K562 (cell line): ENCODE measurements at regions not wholly inside any gene's neighbourhood (a gene's known extent, or its start where the extent isn't known, plus 50 kb on each side); places are given as distances from the start of the nearest gene placed in this dataset.

ENCODE experiments used
- ATAC-seq: fragments of 200-7000 bp; cut with Tn5 transposase; 3 replicates; pipeline ENCODE4 v1.9.1; 2020; ENCODE audit warnings: moderate library complexity
- BruUV-seq: library from RNA; stranded (reverse); fragments of 400-500 nt; replicated peaks from 2 replicates; lab custom pipeline; 2021; lab: Mats Ljungman, UMichigan
- CTCF ChIA-PET: fragments of 300-600 bp; formaldehyde crosslinking; extraction: SDS; loops from one replicate; lab custom pipeline; 2021; ENCODE audit warnings: low intra/inter-chr PET ratio; lab: Yijun Ruan, JAX
- POLR2A ChIA-PET: fragments of 300-600, 350-650 bp; sonication (Branson Sonifier 250); formaldehyde crosslinking; extraction: SDS; loops from one replicate; lab custom pipeline; 2021; ENCODE audit warnings: antibody characterized with exemption, inconsistent platforms; lab: Yijun Ruan, JAX
- DNase-seq, 4 experiments: peaks; one replicate each; pipeline versions ENCODE4 v3.0.0 to v3.0.0-alpha.2; 2011 to 2018; ENCODE audit warnings: low spot score in 3 of 4, mixed read lengths in 3 of 4; ENCODE audit errors: extremely low read depth in 1 of 4
- FAIRE-seq: peaks from 2 replicates; lab custom pipeline; 2011; peaks lifted over from hg19 to GRCh38; lab: Jason Lieb, UNC
- H2AFZ ChIP-seq: 2 replicates; pipeline ENCODE4 v1.6.0; 2011; ENCODE audit warnings: low read depth, low read length, control low read depth, inconsistent platforms
- H3K27ac ChIP-seq: fragments of 200-600 bp; 3 replicates; pipeline ENCODE4 v1.8.0; 2011; ENCODE audit warnings: low read depth, mild to moderate bottlenecking, control low read depth, inconsistent platforms, low read length, moderate library complexity, mixed read lengths; ENCODE audit errors: extremely low read depth
- H3K27me3 ChIP-seq, 2 experiments: fragments of 300-600 bp in 1 of 2; 2 replicates in 1 of 2; 3 replicates in 1 of 2; pipeline versions ENCODE4 v1.6.0 to v1.8.0; 2011; ENCODE audit warnings: inconsistent platforms in 2 of 2, low read length in 2 of 2, mild to moderate bottlenecking in 1 of 2, mixed read lengths in 1 of 2, moderate library complexity in 1 of 2; ENCODE audit not compliant: control insufficient read depth in 2 of 2, insufficient read depth in 2 of 2
- H3K36me3 ChIP-seq: fragments of 300-600 bp; 3 replicates; pipeline ENCODE4 v1.8.0; 2011; ENCODE audit warnings: mild to moderate bottlenecking, low read length, inconsistent platforms; ENCODE audit not compliant: control insufficient read depth, insufficient read depth
- H3K4me1 ChIP-seq, 2 experiments: fragments of 200-600 bp in 1 of 2; replicated peaks in 1 of 2; 2 replicates in 1 of 2; 3 replicates in 1 of 2; pipeline versions ENCODE4 v1.5.1 to v1.8.0; 2011; ENCODE audit warnings: inconsistent platforms in 2 of 2, low read length in 2 of 2, mild to moderate bottlenecking in 1 of 2, mixed read lengths in 1 of 2, moderate library complexity in 1 of 2; ENCODE audit not compliant: control insufficient read depth in 2 of 2, insufficient read depth in 2 of 2
- H3K4me2 ChIP-seq: 2 replicates; pipeline ENCODE4 v1.6.1; 2011; ENCODE audit warnings: low read length, control low read depth, inconsistent platforms, mixed read lengths; ENCODE audit not compliant: insufficient read depth
- H3K4me3 ChIP-seq: fragments of 200-600 bp; sonication (generic), shearing (Covaris generic); 2 replicates; pipeline ENCODE4 v1.5.1; 2016; ENCODE audit warnings: control low read depth, inconsistent platforms
- H3K79me2 ChIP-seq: fragments of 200-600 bp; 3 replicates; pipeline ENCODE4 v1.8.0; 2011; ENCODE audit warnings: low read length, inconsistent platforms; ENCODE audit not compliant: control insufficient read depth, insufficient read depth
- H3K9ac ChIP-seq, 2 experiments: 2 replicates each; pipeline versions ENCODE4 v1.6.0 to v1.6.1; 2011; ENCODE audit warnings: low read depth in 2 of 2, low read length in 2 of 2, control low read depth in 1 of 2, inconsistent platforms in 1 of 2, mild to moderate bottlenecking in 1 of 2, mixed read lengths in 1 of 2; ENCODE audit not compliant: insufficient read depth in 1 of 2
- H3K9me1 ChIP-seq: one replicate; pipeline ENCODE4 v1.6.0; 2011; ENCODE audit warnings: inconsistent platforms, mild to moderate bottlenecking, low read length, moderate library complexity; ENCODE audit not compliant: control insufficient read depth, insufficient read depth
- H3K9me3 ChIP-seq: replicated peaks from 2 replicates; pipeline ENCODE4 v1.5.1; 2011; ENCODE audit warnings: low read depth, low read length, inconsistent platforms; ENCODE audit not compliant: control insufficient read depth, insufficient read depth
- H4K20me1 ChIP-seq: replicated peaks from 2 replicates; pipeline ENCODE4 v1.6.1; 2011; ENCODE audit warnings: low read length, inconsistent platforms, mixed read lengths; ENCODE audit not compliant: control insufficient read depth, insufficient read depth
- EHMT2 ChIP-seq: fragments of 450-650 bp; IDR thresholded peaks from 2 replicates; pipeline ENCODE4 v1.6.1; 2018; ENCODE audit warnings: antibody characterized with exemption
- MIER1 ChIP-seq: fragments of 450-650 bp; IDR thresholded peaks from 2 replicates; pipeline ENCODE4 v1.6.1; 2016; ENCODE audit warnings: antibody characterized with exemption, mild to moderate bottlenecking, low read depth
- REST ChIP-seq, 2 experiments: fragments of 450-650 bp; formaldehyde crosslinking in 1 of 2; IDR thresholded peaks; 2 replicates each; pipeline versions ENCODE4 v1.4.0 to v1.6.1; 2014 to 2020; ENCODE audit warnings: mild to moderate bottlenecking in 2 of 2, borderline replicate concordance in 1 of 2, low read depth in 1 of 2
- SNRNP70 ChIP-seq: fragments of 200-400 bp; formaldehyde crosslinking; optimal IDR thresholded peaks from 2 replicates; pipeline ENCODE3; 2017; ENCODE audit warnings: low read depth, low read length
- WGBS: fragments of 100-300 bp; shearing (Covaris generic); methylation state at CpG from one replicate; pipeline ENCODE4 v1.1.6; 2016; ENCODE audit warnings: low coverage, mixed read lengths; ENCODE audit not compliant: insufficient coverage; ENCODE audit errors: missing lambda C conversion rate; 5-methylcytosine and 5-hydroxymethylcytosine counted together
- in situ Hi-C: fragments of 300-500 bp; cut with MboI; formaldehyde crosslinking; loops from 4 replicates; pipeline ENCODE4 v1.15.0; 2018; ENCODE audit warnings: inconsistent platforms, mixed read lengths
- intact Hi-C: fragments of 100-400 bp; cut with micrococcal nuclease; formaldehyde crosslinking; loops from 2 replicates; pipeline ENCODE4 v1.14.2; 2022

DNA sequence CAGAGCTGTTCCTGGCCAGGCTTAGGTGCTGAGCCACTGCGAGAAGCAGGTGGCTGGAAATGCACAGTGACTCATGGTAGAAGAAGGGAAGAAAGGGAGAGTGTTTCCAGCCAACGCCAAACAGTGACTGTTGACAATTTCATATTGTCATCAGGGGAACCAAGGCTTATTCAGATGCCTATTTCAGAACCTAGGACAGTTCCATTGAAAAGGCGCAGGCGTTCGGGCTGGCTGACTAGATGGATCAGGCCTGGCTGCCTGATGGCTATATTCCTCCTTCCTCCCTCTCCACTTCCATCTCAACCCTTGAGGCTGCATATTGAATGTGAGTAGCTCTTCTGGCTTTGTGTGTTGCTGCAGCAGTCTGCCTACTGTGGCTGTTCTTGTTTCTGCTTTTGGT lies 73.0 kb upstream of the FRMPD4 start:
- 2% methylated on average over 5 of the region's 5 CpGs for WGBS
- H3K9me3 ChIP-seq: no peaks in the 10 kb centered on the region
- DNase-seq: peak in 1 of 4 experiments; percentile 5
- in situ Hi-C loops (no loop called here), intact Hi-C loops (no loop called here)
- no peaks in the 10 kb centered on the region for H4K20me1 ChIP-seq
- H3K36me3 ChIP-seq: no peaks in the 10 kb centered on the region
- no peaks in the 10 kb centered on the region for H3K9me1 ChIP-seq
- H3K4me2 ChIP-seq: no peak overlapping the region
- TF ChIP-seq REST (IDR thresholded peaks at IDR 0.05; ENCODE audit: borderline replicate concordance): peak; percentile 92
- peak; percentile 52; the same call in 1 of the 2 replicates for TF ChIP-seq REST (CRISPR knock-in tag; IDR thresholded peaks at IDR 0.05; ENCODE audit: low read depth)
- TF ChIP-seq EHMT2: peak; percentile 80
- no peak for TF ChIP-seq SNRNP70
- TF ChIP-seq MIER1: 0 out of 2 replicates have a peak, but pooled peaks have one; percentile 44
- BruUV-seq: no TSS peak
- ATAC-seq: no peak
- FAIRE-seq: no peak
- ChIA-PET POLR2A (no interaction called here), CTCF (no interaction called here)
- H3K27me3 ChIP-seq: no peaks in the 10 kb centered on the region
- no peaks in the 10 kb centered on the region for H3K79me2 ChIP-seq
- H3K4me3 ChIP-seq: no peak overlapping the region
- H2AFZ ChIP-seq: no peak overlapping the region
- H3K4me1 ChIP-seq: no peaks in the 10 kb centered on the region
- H3K9ac ChIP-seq: no peak overlapping the region
- H3K27ac ChIP-seq: no peak overlapping the region
